ENCODE measurements at regions not wholly inside any gene's neighbourhood (a gene's known extent, or its start where the extent isn't known, plus 50 kb on each side); places are given as distances from the start of the nearest gene placed in this dataset.
A peak's percentile ranks its signal among the peaks of the same experiment; 100 is the strongest.
"Not testable (repeated sequence)": the region's sequence is repeated elsewhere in the genome, so short reads cannot be mapped to it uniquely, and the experiment has no call there.

DNA sequence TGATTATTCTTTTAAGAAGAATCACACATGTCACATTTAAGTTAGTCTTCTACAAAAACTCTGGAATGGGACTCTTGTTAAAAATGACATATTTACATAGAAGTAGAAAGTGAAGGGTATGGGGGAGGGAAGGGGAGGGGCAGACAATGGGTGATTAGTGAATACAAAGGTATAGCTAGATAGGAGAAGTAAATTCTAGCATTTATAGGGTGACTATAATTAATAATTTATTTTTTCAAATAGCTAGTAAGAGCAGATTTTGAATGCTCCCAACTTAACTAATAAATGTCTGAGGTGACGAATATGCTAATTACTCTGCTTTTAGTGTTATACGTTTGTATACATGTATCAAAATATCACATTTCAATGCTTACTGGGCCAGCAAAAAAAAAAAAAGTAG, 59.4 kb downstream of the BLTP3B start:
- no peaks in the 10 kb centered on the region for H3K27me3 ChIP-seq (ENCODE audit: control insufficient read depth, insufficient read depth, low read length)
- H3K9me3 ChIP-seq (ENCODE audit: control insufficient read depth, insufficient read depth, low read length): peaks cover 3% of the 10 kb centered on the region; the same call in 1 of the 2 replicates
- DNase-seq (ENCODE audit: low read depth, low spot score): no peak
- TF ChIP-seq, protein P1, sequence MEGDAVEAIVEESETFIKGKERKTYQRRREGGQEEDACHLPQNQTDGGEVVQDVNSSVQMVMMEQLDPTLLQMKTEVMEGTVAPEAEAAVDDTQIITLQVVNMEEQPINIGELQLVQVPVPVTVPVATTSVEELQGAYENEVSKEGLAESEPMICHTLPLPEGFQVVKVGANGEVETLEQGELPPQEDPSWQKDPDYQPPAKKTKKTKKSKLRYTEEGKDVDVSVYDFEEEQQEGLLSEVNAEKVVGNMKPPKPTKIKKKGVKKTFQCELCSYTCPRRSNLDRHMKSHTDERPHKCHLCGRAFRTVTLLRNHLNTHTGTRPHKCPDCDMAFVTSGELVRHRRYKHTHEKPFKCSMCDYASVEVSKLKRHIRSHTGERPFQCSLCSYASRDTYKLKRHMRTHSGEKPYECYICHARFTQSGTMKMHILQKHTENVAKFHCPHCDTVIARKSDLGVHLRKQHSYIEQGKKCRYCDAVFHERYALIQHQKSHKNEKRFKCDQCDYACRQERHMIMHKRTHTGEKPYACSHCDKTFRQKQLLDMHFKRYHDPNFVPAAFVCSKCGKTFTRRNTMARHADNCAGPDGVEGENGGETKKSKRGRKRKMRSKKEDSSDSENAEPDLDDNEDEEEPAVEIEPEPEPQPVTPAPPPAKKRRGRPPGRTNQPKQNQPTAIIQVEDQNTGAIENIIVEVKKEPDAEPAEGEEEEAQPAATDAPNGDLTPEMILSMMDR (IDR thresholded peaks at IDR 0.05; ENCODE audit: low read depth, low read length): no peak
- no peak overlapping the region for H3K4me3 ChIP-seq (ENCODE audit: low read depth, low read length)
- no peak overlapping the region for H3K27ac ChIP-seq (ENCODE audit: low read depth, low read length)
- ChIA-PET POLR2A (no interaction called here), CTCF (no interaction called here)

DNA sequence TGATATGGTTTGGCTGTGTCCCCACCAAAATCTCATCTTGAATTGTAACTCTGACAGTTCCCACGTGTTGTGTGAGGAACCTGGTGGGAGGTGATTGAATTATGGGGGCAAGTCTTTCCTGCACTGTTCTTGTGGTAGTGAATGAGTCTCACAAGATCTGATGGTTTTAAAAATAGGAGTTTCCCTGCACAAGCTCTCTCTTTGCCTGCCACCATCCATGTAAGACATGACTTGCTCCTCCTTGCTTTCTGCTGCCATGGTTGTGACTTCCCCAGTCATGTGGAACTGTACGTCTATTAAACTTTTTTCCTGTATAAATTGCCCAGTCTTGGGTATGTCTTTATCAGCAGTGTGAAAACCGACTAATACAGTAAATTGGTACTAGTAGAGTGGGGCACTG, 63.9 kb downstream of the BLTP3B start:
- H3K4me3 ChIP-seq (ENCODE audit: low read depth, low read length); POLR2A ChIA-PET; H3K9me3 ChIP-seq (ENCODE audit: control insufficient read depth, insufficient read depth, low read length); H3K27ac ChIP-seq (ENCODE audit: low read depth, low read length); DNase-seq (ENCODE audit: low read depth, low spot score); H3K27me3 ChIP-seq (ENCODE audit: control insufficient read depth, insufficient read depth, low read length): not testable (repeated sequence)
- CTCF ChIA-PET: interaction anchor here (1.0 kb wide), 1 partner anchor 8 kb away, joined by 3 read pairs; no protein-coding TSS in a partner anchor

DNA sequence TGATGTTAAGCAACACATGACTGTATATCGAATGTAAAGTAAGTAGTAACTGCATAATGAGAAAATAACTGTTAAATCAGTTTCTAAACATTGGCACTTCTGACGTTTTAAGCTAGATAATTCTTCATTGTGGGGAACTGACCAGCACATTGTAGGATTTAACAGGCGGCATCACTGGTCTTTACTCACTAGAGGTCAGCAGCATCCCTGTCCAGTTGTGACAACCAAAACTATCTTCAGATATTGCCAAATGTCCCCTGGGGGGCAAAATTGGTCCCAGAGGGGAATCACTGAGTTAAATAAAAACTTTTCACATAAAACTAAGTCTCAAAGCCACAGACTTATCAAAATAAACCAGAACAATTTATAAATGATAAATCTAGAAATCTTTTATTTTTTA, 65.3 kb downstream of the BLTP3B start:
- Histone ChIP-seq H3K4me3 (ENCODE audit: low read depth, low read length) (no peak overlapping the region), H3K27me3 (ENCODE audit: control insufficient read depth, insufficient read depth, low read length) (no peaks in the 10 kb centered on the region), H3K9me3 (ENCODE audit: control insufficient read depth, insufficient read depth, low read length) (peaks cover 3% of the 10 kb centered on the region; the same call in 1 of the 2 replicates), H3K27ac (ENCODE audit: low read depth, low read length) (no peak overlapping the region)
- DNase-seq (ENCODE audit: low read depth, low spot score): no peak
- TF ChIP-seq, protein P1 (IDR thresholded peaks at IDR 0.05; ENCODE audit: low read depth, low read length): peak; percentile 23
- ChIA-PET POLR2A (no interaction called here), CTCF (interaction anchor here (0.8 to 1.2 kb wide), 3 partner anchors 49 to 132 kb away, joined by 3 read pairs; no protein-coding TSS in a partner anchor)

DNA sequence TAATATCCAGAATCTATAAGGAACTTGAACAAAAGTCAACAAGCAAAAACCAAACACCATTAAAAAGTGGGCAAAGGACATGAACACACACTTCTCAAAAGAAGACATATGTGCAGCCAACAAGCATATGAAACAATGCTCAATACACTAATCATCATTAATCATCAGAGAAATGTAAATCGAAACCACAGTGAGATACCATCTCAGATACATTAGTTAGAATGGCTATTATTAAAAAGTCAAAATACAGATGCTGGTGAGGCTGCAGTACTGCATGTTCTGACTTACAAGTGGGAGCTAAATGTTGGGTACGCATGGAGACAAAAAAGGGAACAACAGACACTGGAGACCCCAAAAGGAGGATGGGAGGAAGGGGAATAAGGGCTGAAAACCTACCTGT, 67.1 kb downstream of the BLTP3B start:
- DNase-seq (ENCODE audit: low read depth, low spot score): no peak
- ChIA-PET POLR2A (no interaction called here), CTCF (no interaction called here)
- no peaks in the 10 kb centered on the region for H3K27me3 ChIP-seq (ENCODE audit: control insufficient read depth, insufficient read depth, low read length)
- H3K4me3 ChIP-seq (ENCODE audit: low read depth, low read length): no peak overlapping the region
- H3K9me3 ChIP-seq (ENCODE audit: control insufficient read depth, insufficient read depth, low read length): peaks cover 3% of the 10 kb centered on the region; the same call in 1 of the 2 replicates
- no peak overlapping the region for H3K27ac ChIP-seq (ENCODE audit: low read depth, low read length)
- TF ChIP-seq, protein P1 (IDR thresholded peaks at IDR 0.05; ENCODE audit: low read depth, low read length): no peak

DNA sequence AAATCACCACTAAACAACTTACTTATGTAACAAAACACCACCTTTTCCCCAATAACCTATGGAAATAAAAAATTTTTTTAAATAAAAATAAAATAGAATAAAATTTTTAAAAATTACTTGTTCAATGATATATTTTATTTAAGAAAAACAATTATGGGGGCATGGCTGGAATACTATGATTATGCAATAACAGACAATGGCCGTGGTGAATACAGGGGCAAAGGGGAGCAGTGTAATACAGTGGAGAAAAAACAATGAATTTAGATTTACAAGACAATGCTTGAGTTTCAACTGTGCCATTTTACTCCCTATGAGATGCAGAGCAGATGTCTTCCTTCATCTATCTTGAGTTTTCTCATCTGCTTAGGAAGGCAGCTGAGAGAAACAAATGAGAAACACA, 72.9 kb downstream of the BLTP3B start:
- DNase-seq (ENCODE audit: low read depth, low spot score): no peak
- TF ChIP-seq, protein P1 (IDR thresholded peaks at IDR 0.05; ENCODE audit: low read depth, low read length): no peak
- Histone ChIP-seq H3K27me3 (ENCODE audit: control insufficient read depth, insufficient read depth, low read length) (no peaks in the 10 kb centered on the region), H3K27ac (ENCODE audit: low read depth, low read length) (no peak overlapping the region), H3K9me3 (ENCODE audit: control insufficient read depth, insufficient read depth, low read length) (no peaks in the 10 kb centered on the region; the same call in 1 of the 2 replicates), H3K4me3 (ENCODE audit: low read depth, low read length) (no peak overlapping the region)
- POLR2A ChIA-PET: no interaction called here
- CTCF ChIA-PET: no interaction called here

DNA sequence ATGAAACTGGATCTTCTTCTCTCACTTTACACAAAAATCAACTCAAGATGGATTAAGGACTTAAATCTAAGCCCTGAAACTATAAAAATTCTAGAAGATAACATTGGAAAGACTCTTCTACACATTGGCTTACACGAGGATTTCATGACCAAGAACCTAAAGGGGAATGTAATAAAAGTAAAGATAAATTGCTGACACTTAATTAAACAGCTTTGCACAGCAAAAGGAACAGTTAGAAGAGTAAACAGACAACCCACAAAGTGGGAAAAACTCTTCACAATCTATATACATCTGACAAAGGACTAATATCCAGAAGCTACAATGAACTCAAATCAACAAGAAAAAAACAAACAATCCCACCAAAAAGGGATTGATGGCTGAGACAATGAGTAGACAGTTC, 74.4 kb downstream of the BLTP3B start:
- TF ChIP-seq, protein P1 (IDR thresholded peaks at IDR 0.05; ENCODE audit: low read depth, low read length): no peak
- CTCF ChIA-PET: interaction anchor here (0.6 kb wide), 1 partner anchor 21 kb away, joined by 3 read pairs; no protein-coding TSS in a partner anchor
- H3K27me3 ChIP-seq (ENCODE audit: control insufficient read depth, insufficient read depth, low read length): no peaks in the 10 kb centered on the region
- H3K9me3 ChIP-seq (ENCODE audit: control insufficient read depth, insufficient read depth, low read length): no peaks in the 10 kb centered on the region; the same call in 1 of the 2 replicates
- H3K27ac ChIP-seq (ENCODE audit: low read depth, low read length): no peak overlapping the region
- POLR2A ChIA-PET: no interaction called here
- DNase-seq (ENCODE audit: low read depth, low spot score): no peak
- H3K4me3 ChIP-seq (ENCODE audit: low read depth, low read length): no peak overlapping the region
